Loucy (cell line): ENCODE measurements at regions not wholly inside any gene's neighbourhood (a gene's known extent, or its start where the extent isn't known, plus 50 kb on each side); places are given as distances from the start of the nearest gene placed in this dataset.
"Not testable (repeated sequence)": the region's sequence is repeated elsewhere in the genome, so short reads cannot be mapped to it uniquely, and the experiment has no call there.

Experiments
- H2AFZ ChIP-seq: fragments of 200-600 bp; sonication (generic); 2 replicates; pipeline ENCODE4 v1.6.0; 2016; ENCODE audit warnings: antibody characterized with exemption, mild to moderate bottlenecking, low read length, moderate library complexity
- H3F3A ChIP-seq: fragments of 200-600 bp; 2 replicates; pipeline ENCODE4 v1.6.0; 2016; ENCODE audit warnings: antibody characterized with exemption, low read depth, mild to moderate bottlenecking
- H3K27me3 ChIP-seq: fragments of 200-600 bp; sonication (generic); 2 replicates; pipeline ENCODE4 v1.6.1; 2014; ENCODE audit warnings: low read length, mild to moderate bottlenecking; ENCODE audit not compliant: insufficient read depth, poor library complexity, severe bottlenecking
- H3K36me3 ChIP-seq: fragments of 200-600 bp; sonication (generic); 2 replicates; pipeline ENCODE4 v1.6.1; 2016; ENCODE audit warnings: low read length; ENCODE audit not compliant: insufficient read depth
- H3K4me1 ChIP-seq: fragments of 200-600 bp; sonication (generic); 2 replicates; pipeline ENCODE4 v1.5.1; 2014; ENCODE audit warnings: low read length, mild to moderate bottlenecking; ENCODE audit not compliant: insufficient read depth, poor library complexity, severe bottlenecking
- H3K4me2 ChIP-seq: fragments of 200-600 bp; sonication (generic); 2 replicates; pipeline ENCODE4 v1.6.0; 2014; ENCODE audit warnings: antibody characterized with exemption, low read length, low read depth, mild to moderate bottlenecking; ENCODE audit not compliant: poor library complexity, severe bottlenecking
- H3K4me3 ChIP-seq: fragments of 200-600 bp; sonication (generic); 2 replicates; pipeline ENCODE4 v1.5.1; 2014; ENCODE audit warnings: low read length, mild to moderate bottlenecking, mixed read lengths; ENCODE audit not compliant: poor library complexity, severe bottlenecking
- H3K79me2 ChIP-seq: fragments of 200-600 bp; sonication (generic); 2 replicates; pipeline ENCODE4 v1.6.1; 2014; ENCODE audit warnings: low read length; ENCODE audit not compliant: insufficient read depth
- H3K9ac ChIP-seq: fragments of 200-600 bp; sonication (generic); 2 replicates; pipeline ENCODE4 v1.6.0; 2014; ENCODE audit warnings: mild to moderate bottlenecking, low read depth, low read length, moderate library complexity; ENCODE audit not compliant: poor library complexity, severe bottlenecking
- H3K9me2 ChIP-seq: fragments of 200-600 bp; sonication (generic); replicated peaks from 2 replicates; pipeline ENCODE4 v1.6.1; 2016; ENCODE audit warnings: low read depth, low read length, mixed read lengths
- H3K9me3 ChIP-seq: fragments of 200-600 bp; sonication (generic); 2 replicates; pipeline ENCODE4 v1.6.1; 2014; ENCODE audit warnings: mild to moderate bottlenecking, antibody characterized with exemption, low read length, low read depth; ENCODE audit not compliant: insufficient read depth
- H4K20me1 ChIP-seq: fragments of 200-600 bp; sonication (generic); 2 replicates; pipeline ENCODE4 v1.6.0; 2014; ENCODE audit warnings: antibody characterized with exemption, low read length, mild to moderate bottlenecking; ENCODE audit not compliant: insufficient read depth, poor library complexity, severe bottlenecking
- EZH2phosphoT487 ChIP-seq: fragments of 200-600 bp; IDR thresholded peaks from 2 replicates; pipeline ENCODE4 v1.6.1; 2018; ENCODE audit warnings: antibody characterized with exemption, mild to moderate bottlenecking, moderate library complexity, borderline replicate concordance
- TF ChIP-seq, protein P1 (sequence below): fragments of 200-600 bp; sonication (generic); conservative IDR thresholded peaks from 2 replicates; pipeline ENCODE4 v1.5.1; 2014; ENCODE audit warnings: mild to moderate bottlenecking, antibody characterized with exemption, low read length

GRCh38 chr1:74937176-74937575, 197.0 kb upstream of the LHX8 start:
- no peak overlapping the region for H3K9ac ChIP-seq
- H3K9me2 ChIP-seq: no peaks in the 10 kb centered on the region
- no peaks in the 10 kb centered on the region for H3K27me3 ChIP-seq
- TF ChIP-seq EZH2phosphoT487: no peak
- TF ChIP-seq, protein P1, sequence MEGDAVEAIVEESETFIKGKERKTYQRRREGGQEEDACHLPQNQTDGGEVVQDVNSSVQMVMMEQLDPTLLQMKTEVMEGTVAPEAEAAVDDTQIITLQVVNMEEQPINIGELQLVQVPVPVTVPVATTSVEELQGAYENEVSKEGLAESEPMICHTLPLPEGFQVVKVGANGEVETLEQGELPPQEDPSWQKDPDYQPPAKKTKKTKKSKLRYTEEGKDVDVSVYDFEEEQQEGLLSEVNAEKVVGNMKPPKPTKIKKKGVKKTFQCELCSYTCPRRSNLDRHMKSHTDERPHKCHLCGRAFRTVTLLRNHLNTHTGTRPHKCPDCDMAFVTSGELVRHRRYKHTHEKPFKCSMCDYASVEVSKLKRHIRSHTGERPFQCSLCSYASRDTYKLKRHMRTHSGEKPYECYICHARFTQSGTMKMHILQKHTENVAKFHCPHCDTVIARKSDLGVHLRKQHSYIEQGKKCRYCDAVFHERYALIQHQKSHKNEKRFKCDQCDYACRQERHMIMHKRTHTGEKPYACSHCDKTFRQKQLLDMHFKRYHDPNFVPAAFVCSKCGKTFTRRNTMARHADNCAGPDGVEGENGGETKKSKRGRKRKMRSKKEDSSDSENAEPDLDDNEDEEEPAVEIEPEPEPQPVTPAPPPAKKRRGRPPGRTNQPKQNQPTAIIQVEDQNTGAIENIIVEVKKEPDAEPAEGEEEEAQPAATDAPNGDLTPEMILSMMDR: no peak
- no peaks in the 10 kb centered on the region for H3K36me3 ChIP-seq
- peak overlapping the region; percentile 61; the same call in 1 of the 2 replicates for H2AFZ ChIP-seq
- H3K79me2 ChIP-seq: no peaks in the 10 kb centered on the region
- H3F3A ChIP-seq: no peaks in the 10 kb centered on the region
- H3K4me3 ChIP-seq: no peak overlapping the region
- no peak overlapping the region for H3K4me2 ChIP-seq
- no peaks in the 10 kb centered on the region for H3K9me3 ChIP-seq
- H4K20me1 ChIP-seq: no peaks in the 10 kb centered on the region
- H3K4me1 ChIP-seq: no peaks in the 10 kb centered on the region

- H3K4me1 ChIP-seq: no peaks in the 10 kb centered on the region
- no peaks in the 10 kb centered on the region for H3K79me2 ChIP-seq
- TF ChIP-seq EZH2phosphoT487: no peak
- TF ChIP-seq, protein P1: no peak
- H4K20me1 ChIP-seq: no peaks in the 10 kb centered on the region
- no peak overlapping the region for H3K4me3 ChIP-seq
- H3K9ac ChIP-seq: no peak overlapping the region
- H3K4me2 ChIP-seq: no peak overlapping the region
- H3K27me3 ChIP-seq: no peaks in the 10 kb centered on the region
- no peaks in the 10 kb centered on the region for H3F3A ChIP-seq
- no peaks in the 10 kb centered on the region for H3K36me3 ChIP-seq
- H2AFZ ChIP-seq: no peak overlapping the region; the same call in 1 of the 2 replicates
- H3K9me3 ChIP-seq: no peaks in the 10 kb centered on the region
- H3K9me2 ChIP-seq: no peaks in the 10 kb centered on the region
Measured at GRCh38 chr1:74943046-74943445, 191.1 kb upstream of the LHX8 start.

GRCh38 chr1:74946388-74946787, 187.8 kb upstream of the LHX8 start:
- Histone ChIP-seq H3K36me3 (no peaks in the 10 kb centered on the region), H3F3A (no peaks in the 10 kb centered on the region), H3K4me1 (peaks cover 8% of the 10 kb centered on the region), H3K27me3 (no peaks in the 10 kb centered on the region), H3K79me2 (no peaks in the 10 kb centered on the region), H2AFZ (no peak overlapping the region), H3K9ac (no peak overlapping the region), H3K9me3 (peaks cover 3% of the 10 kb centered on the region; the same call in 1 of the 2 replicates), H3K9me2 (no peaks in the 10 kb centered on the region), H3K4me3 (no peak overlapping the region), H3K4me2 (no peak overlapping the region), H4K20me1 (no peaks in the 10 kb centered on the region)
- TF ChIP-seq, protein P1: no peak
- no peak for TF ChIP-seq EZH2phosphoT487

DNA sequence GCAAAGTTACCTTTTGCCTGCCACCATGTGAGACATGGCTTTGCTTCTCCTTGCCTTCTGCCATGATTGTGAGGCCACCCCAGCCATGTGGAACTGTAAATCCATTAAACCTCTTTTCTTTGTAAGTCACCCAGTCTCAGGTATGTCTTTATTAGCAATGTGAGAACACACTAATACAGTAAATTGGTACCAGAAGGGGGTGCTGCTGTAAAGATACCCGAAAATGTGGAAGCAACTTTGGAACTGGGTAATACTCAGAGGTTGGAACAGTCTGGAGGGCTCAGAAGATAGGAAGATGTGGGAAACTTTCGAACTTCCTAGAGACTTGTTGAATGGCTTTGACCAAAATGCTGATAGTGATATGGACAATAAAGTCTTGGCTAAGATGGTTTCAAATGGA, 184.8 kb upstream of the LHX8 start:
- not testable (repeated sequence) for H3K9me2 ChIP-seq, H3K9me3 ChIP-seq, H2AFZ ChIP-seq, H3K9ac ChIP-seq, H3K36me3 ChIP-seq, H4K20me1 ChIP-seq, H3F3A ChIP-seq, H3K4me2 ChIP-seq, H3K27me3 ChIP-seq, H3K79me2 ChIP-seq, H3K4me3 ChIP-seq
- H3K4me1 ChIP-seq: peaks cover 25% of the 10 kb centered on the region

DNA sequence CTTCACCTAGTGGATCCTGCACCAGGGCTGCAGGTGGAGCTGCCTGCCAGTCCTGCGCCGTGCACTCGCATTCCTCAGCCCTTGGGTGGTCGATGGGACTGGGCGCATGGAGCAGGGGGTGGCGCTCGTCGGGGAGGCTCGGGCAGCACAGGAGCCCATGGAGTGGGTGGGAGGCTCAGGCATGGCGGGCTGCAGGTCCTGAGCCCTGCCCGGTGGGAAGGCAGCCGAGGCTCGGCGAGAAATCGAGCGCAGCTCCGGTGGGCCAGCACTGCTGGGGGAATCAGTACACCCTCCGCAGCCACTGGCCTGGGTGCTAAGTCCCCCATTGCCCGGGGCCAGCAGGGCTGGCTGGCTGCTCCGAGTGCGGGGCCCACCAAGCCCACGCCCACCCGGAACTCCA, 182.2 kb upstream of the LHX8 start:
- H3K9me3 ChIP-seq, H3K27me3 ChIP-seq, H4K20me1 ChIP-seq, H3K79me2 ChIP-seq, H3K9me2 ChIP-seq, H2AFZ ChIP-seq, H3K4me3 ChIP-seq, H3K9ac ChIP-seq, H3K4me2 ChIP-seq, H3F3A ChIP-seq, H3K36me3 ChIP-seq: not testable (repeated sequence)
- H3K4me1 ChIP-seq: peaks cover 32% of the 10 kb centered on the region
